Spleen (tissue), 3 donors: ENCODE measurements at regions not wholly inside any gene's neighbourhood (a gene's known extent, or its start where the extent isn't known, plus 50 kb on each side); places are given as distances from the start of the nearest gene placed in this dataset.

Experiments
- POLR2A ChIP-seq, 3 donors: fragments of 450-650 bp; IDR thresholded peaks; one replicate each; pipeline ENCODE4 v1.5.1; 2017; ENCODE audit warnings: antibody characterized with exemption in 3 of 3, mild to moderate bottlenecking in 1 of 3
- POLR2AphosphoS5 ChIP-seq, 3 donors: sonication (generic); formaldehyde crosslinking; IDR thresholded peaks; one replicate each; pipeline ENCODE4 v1.5.1; 2017; ENCODE audit warnings: antibody characterized with exemption in 3 of 3

GRCh38 chr2:198252472-198252871 lies 448.1 kb downstream of the PLCL1 start:
- TF ChIP-seq POLR2A (IDR thresholded peaks at IDR 0.05) (no peak), POLR2AphosphoS5 (IDR thresholded peaks at IDR 0.05) (no peak)
